ENCODE measurements at regions not wholly inside any gene's neighbourhood (a gene's known extent, or its start where the extent isn't known, plus 50 kb on each side); places are given as distances from the start of the nearest gene placed in this dataset.

DNA sequence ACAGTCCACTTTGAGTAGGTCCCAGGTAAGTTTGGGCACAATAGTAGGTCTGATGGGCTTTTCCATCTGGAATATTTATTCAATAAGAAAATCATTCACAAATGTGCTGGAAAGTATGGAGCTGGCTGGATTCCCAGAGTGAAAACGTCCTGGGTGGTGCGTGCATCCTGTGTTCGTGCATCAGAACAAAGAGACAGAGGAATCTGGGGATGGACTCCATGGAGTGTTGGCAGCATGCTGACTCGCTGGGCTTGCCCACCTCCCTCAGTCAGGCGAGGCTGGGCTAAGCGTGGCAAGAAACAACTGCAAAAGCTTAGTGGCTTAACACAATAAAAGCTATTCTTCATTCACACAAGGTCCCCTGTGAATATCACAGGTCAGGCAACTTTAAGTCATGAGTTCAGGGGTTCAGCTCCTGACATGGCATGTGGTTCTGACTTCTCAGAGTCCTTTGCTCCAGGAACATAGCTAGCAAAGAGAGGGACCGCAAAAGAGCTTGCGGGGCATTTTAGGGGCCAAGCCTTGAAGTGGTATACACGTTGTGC is 151.6 kb upstream of the ZNF644 start (continued):
- TF ChIP-seq, protein P1, sequence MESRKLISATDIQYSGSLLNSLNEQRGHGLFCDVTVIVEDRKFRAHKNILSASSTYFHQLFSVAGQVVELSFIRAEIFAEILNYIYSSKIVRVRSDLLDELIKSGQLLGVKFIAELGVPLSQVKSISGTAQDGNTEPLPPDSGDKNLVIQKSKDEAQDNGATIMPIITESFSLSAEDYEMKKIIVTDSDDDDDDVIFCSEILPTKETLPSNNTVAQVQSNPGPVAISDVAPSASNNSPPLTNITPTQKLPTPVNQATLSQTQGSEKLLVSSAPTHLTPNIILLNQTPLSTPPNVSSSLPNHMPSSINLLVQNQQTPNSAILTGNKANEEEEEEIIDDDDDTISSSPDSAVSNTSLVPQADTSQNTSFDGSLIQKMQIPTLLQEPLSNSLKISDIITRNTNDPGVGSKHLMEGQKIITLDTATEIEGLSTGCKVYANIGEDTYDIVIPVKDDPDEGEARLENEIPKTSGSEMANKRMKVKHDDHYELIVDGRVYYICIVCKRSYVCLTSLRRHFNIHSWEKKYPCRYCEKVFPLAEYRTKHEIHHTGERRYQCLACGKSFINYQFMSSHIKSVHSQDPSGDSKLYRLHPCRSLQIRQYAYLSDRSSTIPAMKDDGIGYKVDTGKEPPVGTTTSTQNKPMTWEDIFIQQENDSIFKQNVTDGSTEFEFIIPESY (IDR thresholded peaks at IDR 0.05): no peak
- no peak for TF ChIP-seq ATF3 (IDR thresholded peaks at IDR 0.05)
- no peak for TF ChIP-seq NR2F2 (IDR thresholded peaks at IDR 0.05)

DNA sequence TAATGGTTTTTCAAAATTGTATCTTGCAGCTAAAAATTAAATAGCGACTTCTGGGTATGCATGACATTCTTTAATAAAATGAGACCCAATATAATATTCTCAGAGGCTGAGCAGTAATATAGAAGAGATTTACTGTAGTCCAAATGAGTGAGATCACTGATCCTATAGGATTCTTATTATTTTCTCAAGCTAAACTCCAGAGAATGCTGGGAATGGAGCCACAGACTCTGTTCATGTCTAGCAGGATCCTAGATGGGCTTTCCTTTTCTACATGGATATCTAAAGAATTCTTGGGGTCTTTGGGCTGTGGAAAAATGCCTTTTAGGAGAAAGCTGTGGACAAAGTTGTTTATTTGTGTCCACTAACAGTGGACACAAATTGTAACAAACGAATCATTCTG is 150.7 kb upstream of the ZNF644 start:
- TF ChIP-seq FOXA1 (IDR thresholded peaks at IDR 0.05) (no peak), RXRA (IDR thresholded peaks at IDR 0.05) (no peak), FOXA2 (IDR thresholded peaks at IDR 0.05) (no peak), HNF4G (IDR thresholded peaks at IDR 0.05) (no peak), GABPA (IDR thresholded peaks at IDR 0.05 in 1 of 2, conservative IDR thresholded peaks at IDR 0.05 in 1 of 2) (no peak), ATF3 (IDR thresholded peaks at IDR 0.05) (no peak), HNF4A (conservative IDR thresholded peaks at IDR 0.05) (no peak), CTCF (IDR thresholded peaks at IDR 0.05; ENCODE audit: low read depth, low read length, missing input control) (no peak), NR2F2 (IDR thresholded peaks at IDR 0.05) (no peak), YY1 (IDR thresholded peaks at IDR 0.05) (no peak)
- TF ChIP-seq, protein P2, sequence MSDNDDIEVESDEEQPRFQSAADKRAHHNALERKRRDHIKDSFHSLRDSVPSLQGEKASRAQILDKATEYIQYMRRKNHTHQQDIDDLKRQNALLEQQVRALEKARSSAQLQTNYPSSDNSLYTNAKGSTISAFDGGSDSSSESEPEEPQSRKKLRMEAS (IDR thresholded peaks at IDR 0.05): no peak
- TF ChIP-seq, protein P1 (IDR thresholded peaks at IDR 0.05): no peak
- Histone ChIP-seq H3K4me3 (ENCODE audit: low read depth in 1 of 3, low read length in 3 of 3) (no peak overlapping the region), H3K27me3 (ENCODE audit: control insufficient read depth in 4 of 4, insufficient read depth in 4 of 4, low read length in 3 of 4) (peaks cover 0 to 2% (median 0%) of the 10 kb centered on the region in 4 donors), H3K36me3 (ENCODE audit: control insufficient read depth in 4 of 4, insufficient read depth in 3 of 4, low read depth in 1 of 4, low read length in 3 of 4) (no peaks in the 10 kb centered on the region), H3K4me1 (ENCODE audit: control insufficient read depth in 4 of 4, insufficient read depth in 4 of 4, low read length in 3 of 4) (no peaks in the 10 kb centered on the region), H3K27ac (ENCODE audit: low read depth in 1 of 2, low read length in 2 of 2) (no peak overlapping the region), H3K9me3 (ENCODE audit: control insufficient read depth in 4 of 4, low read length in 3 of 4) (no peaks in the 10 kb centered on the region), H3K9ac (ENCODE audit: low read depth in 1 of 2, low read length in 2 of 2) (no peak overlapping the region)
- no peak for DNase-seq (ENCODE audit: low spot score)
- WGBS: 58% methylated on average over 2 of the region's 2 CpGs

- no peak overlapping the region for H3K27ac ChIP-seq (ENCODE audit: low read depth in 1 of 2, low read length in 2 of 2)
- no peaks in the 10 kb centered on the region for H3K36me3 ChIP-seq (ENCODE audit: control insufficient read depth in 4 of 4, insufficient read depth in 3 of 4, low read depth in 1 of 4, low read length in 3 of 4)
- H3K9me3 ChIP-seq (ENCODE audit: control insufficient read depth in 4 of 4, low read length in 3 of 4): no peaks in the 10 kb centered on the region
- H3K27me3 ChIP-seq (ENCODE audit: control insufficient read depth in 4 of 4, insufficient read depth in 4 of 4, low read length in 3 of 4): peaks cover 0 to 2% (median 0%) of the 10 kb centered on the region in 4 donors
- H3K4me3 ChIP-seq (ENCODE audit: low read depth in 1 of 3, low read length in 3 of 3): no peak overlapping the region
- DNase-seq (ENCODE audit: low spot score): no peak
- H3K9ac ChIP-seq (ENCODE audit: low read depth in 1 of 2, low read length in 2 of 2): no peak overlapping the region
- no peaks in the 10 kb centered on the region for H3K4me1 ChIP-seq (ENCODE audit: control insufficient read depth in 4 of 4, insufficient read depth in 4 of 4, low read length in 3 of 4)
- WGBS: 75% methylated on average over 7 of the region's 7 CpGs
- no peak for TF ChIP-seq JUND (IDR thresholded peaks at IDR 0.05)
- no peak for TF ChIP-seq ATF3 (IDR thresholded peaks at IDR 0.05)
- TF ChIP-seq YY1 (IDR thresholded peaks at IDR 0.05): no peak
- no peak for TF ChIP-seq HNF4A (conservative IDR thresholded peaks at IDR 0.05)
- TF ChIP-seq FOXA1 (IDR thresholded peaks at IDR 0.05): no peak
- no peak for TF ChIP-seq TAF1 (conservative IDR thresholded peaks at IDR 0.05)
- no peak for TF ChIP-seq RAD21 (IDR thresholded peaks at IDR 0.05)
- no peak for TF ChIP-seq GABPA (IDR thresholded peaks at IDR 0.05 in 1 of 2, conservative IDR thresholded peaks at IDR 0.05 in 1 of 2)
- TF ChIP-seq, protein P1 (IDR thresholded peaks at IDR 0.05): no peak
- TF ChIP-seq RXRA (IDR thresholded peaks at IDR 0.05): no peak
- TF ChIP-seq SP1 (IDR thresholded peaks at IDR 0.05): no peak
- TF ChIP-seq EGR1 (IDR thresholded peaks at IDR 0.05; ENCODE audit: low read depth in 2 of 2): no peak
- no peak for TF ChIP-seq HNF4G (IDR thresholded peaks at IDR 0.05)
Measured at GRCh38 chr1:91171898-91172297, 150.1 kb upstream of the ZNF644 start.

Data from liver (tissue), 8 donors.